ENCODE measurements at regions not wholly inside any gene's neighbourhood (a gene's known extent, or its start where the extent isn't known, plus 50 kb on each side); places are given as distances from the start of the nearest gene placed in this dataset.

DNA sequence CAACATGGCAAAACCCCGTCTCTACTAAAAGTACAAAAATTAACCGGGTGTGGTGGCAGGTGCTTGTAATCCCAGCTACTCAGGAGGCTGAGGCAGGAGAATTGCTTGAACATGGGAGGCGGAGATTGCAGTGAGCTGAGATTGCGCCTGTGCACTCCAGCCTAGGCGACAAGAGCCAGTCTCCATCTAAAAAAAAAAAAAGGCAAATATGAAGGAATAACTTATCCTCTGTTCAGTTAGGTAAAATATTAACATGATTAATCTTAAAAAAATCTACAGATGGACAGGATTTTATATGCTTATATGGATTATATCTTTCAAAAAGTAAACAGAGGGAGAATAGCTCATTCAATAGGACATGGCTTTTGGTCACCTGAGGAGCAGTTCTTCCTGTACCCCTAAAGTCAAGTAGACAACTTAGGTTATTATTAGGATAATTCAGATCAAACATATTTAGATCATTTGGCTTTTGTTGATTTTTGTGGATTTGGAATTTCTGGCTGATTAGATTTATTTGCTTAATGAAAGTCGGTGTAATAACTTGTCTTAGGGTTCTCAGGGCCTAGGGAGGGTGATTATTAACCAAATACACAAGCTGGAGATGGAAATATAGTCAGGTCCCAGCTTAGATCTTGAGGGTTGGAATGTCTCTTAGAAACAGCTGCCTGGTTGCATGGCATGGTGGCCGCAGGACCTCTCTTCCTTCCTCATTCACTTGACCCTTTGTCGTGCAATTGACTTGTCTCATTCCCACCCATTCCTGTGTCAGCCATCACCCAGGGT, 82.1 kb upstream of the ONECUT1 start:
- TF ChIP-seq ETV1 (tag; conservative IDR thresholded peaks at IDR 0.05; ENCODE audit: low read depth) (no peak), PML (IDR thresholded peaks at IDR 0.05; ENCODE audit: low read length) (no peak), ZNF280A (IDR thresholded peaks at IDR 0.05; ENCODE audit: low read depth, partially characterized antibody) (no peak), ERF (CRISPR knock-in tag; IDR thresholded peaks at IDR 0.05) (no peak)
- TF ChIP-seq, protein P1, sequence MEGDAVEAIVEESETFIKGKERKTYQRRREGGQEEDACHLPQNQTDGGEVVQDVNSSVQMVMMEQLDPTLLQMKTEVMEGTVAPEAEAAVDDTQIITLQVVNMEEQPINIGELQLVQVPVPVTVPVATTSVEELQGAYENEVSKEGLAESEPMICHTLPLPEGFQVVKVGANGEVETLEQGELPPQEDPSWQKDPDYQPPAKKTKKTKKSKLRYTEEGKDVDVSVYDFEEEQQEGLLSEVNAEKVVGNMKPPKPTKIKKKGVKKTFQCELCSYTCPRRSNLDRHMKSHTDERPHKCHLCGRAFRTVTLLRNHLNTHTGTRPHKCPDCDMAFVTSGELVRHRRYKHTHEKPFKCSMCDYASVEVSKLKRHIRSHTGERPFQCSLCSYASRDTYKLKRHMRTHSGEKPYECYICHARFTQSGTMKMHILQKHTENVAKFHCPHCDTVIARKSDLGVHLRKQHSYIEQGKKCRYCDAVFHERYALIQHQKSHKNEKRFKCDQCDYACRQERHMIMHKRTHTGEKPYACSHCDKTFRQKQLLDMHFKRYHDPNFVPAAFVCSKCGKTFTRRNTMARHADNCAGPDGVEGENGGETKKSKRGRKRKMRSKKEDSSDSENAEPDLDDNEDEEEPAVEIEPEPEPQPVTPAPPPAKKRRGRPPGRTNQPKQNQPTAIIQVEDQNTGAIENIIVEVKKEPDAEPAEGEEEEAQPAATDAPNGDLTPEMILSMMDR (IDR thresholded peaks at IDR 0.05 in 2 of 3, conservative IDR thresholded peaks at IDR 0.05 in 1 of 3; ENCODE audit: insufficient read depth in 2 of 3, low read depth in 1 of 3, low read length in 3 of 3), result no peak
